ENCODE measurements at regions not wholly inside any gene's neighbourhood (a gene's known extent, or its start where the extent isn't known, plus 50 kb on each side); places are given as distances from the start of the nearest gene placed in this dataset.

DNA sequence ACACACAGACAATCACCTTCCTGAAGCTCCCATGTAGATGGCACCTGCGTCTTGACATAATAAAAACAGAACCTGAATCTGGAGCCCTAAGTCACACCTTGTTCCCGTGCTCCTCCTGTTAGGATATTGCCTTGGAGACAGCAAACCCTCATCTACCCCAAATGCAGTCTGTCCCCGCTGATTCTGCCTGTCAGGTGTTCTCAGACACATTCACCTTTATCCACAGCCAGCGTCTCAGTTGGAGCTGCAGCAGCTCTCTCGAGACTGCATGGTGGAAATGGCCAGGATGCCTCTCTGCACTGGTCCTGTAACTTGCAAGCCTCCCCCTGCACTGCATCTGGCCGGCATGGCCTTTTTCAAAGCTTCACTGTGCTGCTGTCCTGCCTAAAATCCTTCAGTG is 218.0 kb upstream of the ZNF32 start:
- TF ChIP-seq, protein P1, sequence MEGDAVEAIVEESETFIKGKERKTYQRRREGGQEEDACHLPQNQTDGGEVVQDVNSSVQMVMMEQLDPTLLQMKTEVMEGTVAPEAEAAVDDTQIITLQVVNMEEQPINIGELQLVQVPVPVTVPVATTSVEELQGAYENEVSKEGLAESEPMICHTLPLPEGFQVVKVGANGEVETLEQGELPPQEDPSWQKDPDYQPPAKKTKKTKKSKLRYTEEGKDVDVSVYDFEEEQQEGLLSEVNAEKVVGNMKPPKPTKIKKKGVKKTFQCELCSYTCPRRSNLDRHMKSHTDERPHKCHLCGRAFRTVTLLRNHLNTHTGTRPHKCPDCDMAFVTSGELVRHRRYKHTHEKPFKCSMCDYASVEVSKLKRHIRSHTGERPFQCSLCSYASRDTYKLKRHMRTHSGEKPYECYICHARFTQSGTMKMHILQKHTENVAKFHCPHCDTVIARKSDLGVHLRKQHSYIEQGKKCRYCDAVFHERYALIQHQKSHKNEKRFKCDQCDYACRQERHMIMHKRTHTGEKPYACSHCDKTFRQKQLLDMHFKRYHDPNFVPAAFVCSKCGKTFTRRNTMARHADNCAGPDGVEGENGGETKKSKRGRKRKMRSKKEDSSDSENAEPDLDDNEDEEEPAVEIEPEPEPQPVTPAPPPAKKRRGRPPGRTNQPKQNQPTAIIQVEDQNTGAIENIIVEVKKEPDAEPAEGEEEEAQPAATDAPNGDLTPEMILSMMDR (IDR thresholded peaks at IDR 0.05; ENCODE audit: low read depth, low read length), result no peak
- DNase-seq (ENCODE audit: low read depth in 2 of 2), result no peak
- H3K4me3 ChIP-seq (replicated peaks in 1 of 2; ENCODE audit: low read depth in 2 of 2, low read length in 2 of 2), result no peak overlapping the region

DNA sequence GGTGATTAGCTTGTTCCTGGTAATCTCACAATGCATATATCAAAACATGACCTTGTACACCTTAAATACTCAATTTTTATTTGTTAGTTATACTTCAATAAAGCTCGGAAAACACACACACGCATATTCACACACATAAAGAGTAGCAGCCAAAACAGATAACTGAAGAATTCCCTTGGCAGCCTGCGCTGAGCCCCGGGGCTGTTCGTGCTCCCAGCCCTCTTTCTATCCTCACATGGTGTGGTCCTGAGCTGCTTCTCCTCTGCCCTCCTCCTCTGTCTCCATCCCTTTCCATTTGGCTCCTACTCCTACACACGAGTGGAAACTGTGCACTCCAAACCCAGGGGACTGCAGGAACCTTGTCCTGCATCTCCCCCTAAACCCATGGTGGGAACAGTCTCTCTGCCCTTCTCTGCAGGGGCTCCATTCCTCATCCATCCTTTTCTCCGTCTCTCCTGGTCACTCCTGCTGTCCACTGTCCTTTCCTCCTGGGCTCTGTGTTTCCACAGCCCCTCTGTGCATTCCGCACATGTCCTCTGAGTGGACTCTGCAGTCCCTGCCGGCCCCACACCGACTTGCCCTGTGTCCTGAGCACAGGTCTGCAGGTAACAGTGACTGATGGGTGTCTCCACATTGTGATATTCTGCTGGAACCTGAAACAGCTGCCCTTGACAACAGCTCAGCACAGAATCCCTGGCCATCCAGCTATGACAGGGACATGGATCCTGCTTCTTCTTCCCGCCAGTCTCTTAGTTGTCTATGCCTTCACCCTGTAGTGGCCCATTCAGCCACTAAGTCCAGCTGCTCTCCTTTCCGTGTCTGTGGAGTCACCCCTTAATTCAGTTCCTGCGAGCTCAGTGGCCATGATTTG is 216.8 kb upstream of the ZNF32 start:
- peak in 1 of 2 donors; percentile 74 for DNase-seq (ENCODE audit: low read depth in 2 of 2)
- H3K4me3 ChIP-seq (replicated peaks in 1 of 2; ENCODE audit: low read depth in 2 of 2, low read length in 2 of 2), result no peak overlapping the region
- TF ChIP-seq, protein P1 (IDR thresholded peaks at IDR 0.05; ENCODE audit: low read depth, low read length), result no peak

DNA sequence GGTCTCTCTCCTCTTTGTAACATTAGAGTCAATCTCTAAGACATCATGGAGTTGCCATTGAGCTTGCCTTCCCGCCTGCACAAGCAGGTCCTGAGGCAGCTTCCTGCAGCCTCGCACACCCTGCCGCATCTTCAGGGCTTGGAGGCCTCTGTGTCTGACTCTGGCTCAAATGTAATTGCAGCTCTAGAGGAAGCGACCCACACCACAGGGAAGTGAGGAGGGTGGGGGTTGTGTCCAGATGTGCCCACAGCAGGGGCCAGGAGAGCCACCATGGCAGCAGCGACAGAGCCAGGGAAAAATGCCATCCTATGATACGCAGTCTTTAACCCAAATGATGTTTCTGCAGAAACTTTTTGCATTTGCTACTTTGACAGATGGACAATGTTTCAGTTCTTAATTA is 216.0 kb upstream of the ZNF32 start:
- DNase-seq (ENCODE audit: low read depth in 2 of 2), result no peak
- TF ChIP-seq, protein P1 (IDR thresholded peaks at IDR 0.05; ENCODE audit: low read depth, low read length), result no peak
- H3K4me3 ChIP-seq (replicated peaks in 1 of 2; ENCODE audit: low read depth in 2 of 2, low read length in 2 of 2), result no peak overlapping the region

DNA sequence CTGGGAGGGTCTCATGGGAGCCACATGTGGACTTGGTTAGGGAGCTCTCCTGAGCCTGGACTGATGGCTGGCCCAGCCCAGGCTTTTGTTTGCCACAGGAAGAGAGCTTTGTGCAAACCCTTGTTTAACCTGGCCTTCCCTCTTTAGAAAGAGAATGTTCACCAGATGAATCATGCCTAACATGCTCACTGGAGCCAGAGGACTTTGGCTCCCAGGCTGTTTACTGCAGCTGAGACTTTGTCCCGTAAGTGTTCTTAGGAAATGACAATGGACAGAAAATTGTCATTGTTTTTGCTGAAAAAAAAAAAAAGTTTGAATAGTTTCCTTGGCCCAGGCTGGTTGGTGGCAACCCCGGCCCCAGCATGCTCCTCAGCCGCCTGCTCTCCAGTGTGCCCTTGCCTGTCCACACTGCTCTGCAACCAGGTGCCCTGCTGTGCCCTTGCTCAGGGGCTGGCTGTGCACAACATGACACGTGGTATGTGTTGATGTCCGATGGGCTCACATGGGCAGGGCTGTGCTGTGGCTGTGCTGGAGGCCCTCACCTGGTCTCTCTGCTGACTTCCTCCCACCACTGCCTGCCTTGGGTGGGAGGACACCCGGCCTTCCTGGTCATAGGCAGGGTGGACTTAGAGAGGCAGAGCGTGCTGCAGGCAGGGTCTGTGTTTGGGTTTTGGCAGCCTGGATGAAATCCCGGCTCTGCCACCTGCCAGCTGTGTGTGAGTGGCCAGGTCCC is 215.3 kb upstream of the ZNF32 start:
- peak; percentile 88 to 94 for DNase-seq (ENCODE audit: low read depth in 2 of 2)
- TF ChIP-seq, protein P1 (IDR thresholded peaks at IDR 0.05; ENCODE audit: low read depth, low read length), result no peak
- no peak overlapping the region for H3K4me3 ChIP-seq (replicated peaks in 1 of 2; ENCODE audit: low read depth in 2 of 2, low read length in 2 of 2)

DNA sequence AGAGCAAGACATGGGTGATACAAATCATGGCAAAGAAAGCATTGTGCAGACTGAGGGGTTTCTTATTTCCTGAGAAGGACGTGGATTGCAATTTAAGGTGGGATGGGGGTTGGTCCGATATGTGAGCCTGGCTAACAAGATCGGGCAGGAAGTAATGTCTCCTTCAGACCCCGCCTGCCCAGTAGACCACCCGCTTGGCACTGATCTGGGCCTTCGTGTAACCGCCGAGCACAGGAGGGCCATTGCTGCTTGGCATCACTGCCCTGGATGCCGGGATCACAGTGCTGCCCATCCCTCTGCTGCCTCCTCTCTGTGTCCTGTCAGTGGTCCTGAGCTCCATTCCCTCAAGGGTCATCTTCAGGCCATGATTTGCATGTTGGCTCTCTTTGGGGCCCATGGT is 214.6 kb upstream of the ZNF32 start:
- no peak for DNase-seq (ENCODE audit: low read depth in 2 of 2)
- TF ChIP-seq, protein P1 (IDR thresholded peaks at IDR 0.05; ENCODE audit: low read depth, low read length), result no peak
- H3K4me3 ChIP-seq (replicated peaks in 1 of 2; ENCODE audit: low read depth in 2 of 2, low read length in 2 of 2), result no peak overlapping the region

DNA sequence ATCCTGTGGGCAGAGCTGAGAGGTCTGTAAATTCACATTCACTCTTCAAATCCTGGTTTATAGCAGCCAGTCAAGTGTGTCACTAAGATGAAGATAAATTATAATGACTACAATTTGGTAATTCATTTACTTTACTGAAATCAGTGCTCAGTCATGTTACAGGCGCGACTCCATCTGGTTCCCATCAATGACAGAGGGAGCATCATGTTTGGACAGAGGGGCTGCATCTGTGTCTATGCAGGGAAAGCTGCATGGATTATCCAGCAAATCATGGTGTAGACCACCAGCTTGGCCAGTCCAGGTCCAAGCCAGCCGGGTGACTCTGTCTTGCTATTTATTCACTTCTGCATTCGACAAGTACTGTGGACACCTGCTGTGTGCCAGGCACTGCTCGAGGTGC is 214.1 kb upstream of the ZNF32 start:
- TF ChIP-seq, protein P1 (IDR thresholded peaks at IDR 0.05; ENCODE audit: low read depth, low read length), result no peak
- DNase-seq (ENCODE audit: low read depth in 2 of 2), result no peak
- no peak overlapping the region for H3K4me3 ChIP-seq (replicated peaks in 1 of 2; ENCODE audit: low read depth in 2 of 2, low read length in 2 of 2)

All from cardiac fibroblast (primary cell).